MM.1S (cell line): ENCODE measurements at regions not wholly inside any gene's neighbourhood (a gene's known extent, or its start where the extent isn't known, plus 50 kb on each side); places are given as distances from the start of the nearest gene placed in this dataset.

Experiments
- DNase-seq: peaks from one replicate; pipeline ENCODE4 v3.0.0-alpha.2; 2015
- H2AFZ ChIP-seq: fragments of 300-600 bp; sonication (generic); 2 replicates; pipeline ENCODE4 v1.6.0; 2016; ENCODE audit warnings: antibody characterized with exemption, low read length
- H3F3A ChIP-seq: fragments of 300-600 bp; sonication (generic); 2 replicates; pipeline ENCODE4 v1.6.1; 2016; ENCODE audit warnings: mild to moderate bottlenecking, antibody characterized with exemption, low read length, moderate library complexity, mixed read lengths; ENCODE audit not compliant: insufficient read depth
- H3K27ac ChIP-seq: fragments of 300-600 bp; sonication (generic); 2 replicates; pipeline ENCODE4 v1.5.1; 2016; ENCODE audit warnings: mild to moderate bottlenecking, low read length
- H3K27me3 ChIP-seq: fragments of 300-600 bp; sonication (generic); replicated peaks from 2 replicates; pipeline ENCODE4 v1.6.0; 2016; ENCODE audit warnings: low read length; ENCODE audit not compliant: insufficient read depth
- H3K36me3 ChIP-seq: fragments of 300-600 bp; sonication (generic); replicated peaks from 2 replicates; pipeline ENCODE4 v1.6.1; 2016; ENCODE audit warnings: mild to moderate bottlenecking, low read length, mixed read lengths; ENCODE audit not compliant: insufficient read depth
- H3K4me1 ChIP-seq: fragments of 300-600 bp; sonication (generic); 2 replicates; pipeline ENCODE4 v1.6.1; 2016; ENCODE audit warnings: low read length, mixed read lengths
- H3K4me2 ChIP-seq: fragments of 300-600 bp; sonication (generic); 2 replicates; pipeline ENCODE4 v1.6.0; 2016; ENCODE audit warnings: low read depth, low read length
- H3K4me3 ChIP-seq: fragments of 300-600 bp; sonication (generic); 2 replicates; pipeline ENCODE4 v1.5.1; 2016; ENCODE audit warnings: low read length, mixed read lengths
- H3K79me2 ChIP-seq: fragments of 300-600 bp; sonication (generic); 2 replicates; pipeline ENCODE4 v1.6.1; 2016; ENCODE audit warnings: mixed run types, low read length, mixed read lengths
- H3K9ac ChIP-seq: fragments of 300-600 bp; sonication (generic); 2 replicates; pipeline ENCODE4 v1.6.1; 2016; ENCODE audit warnings: low read length, mixed read lengths
- H3K9me2 ChIP-seq: fragments of 300-600 bp; sonication (generic); replicated peaks from 2 replicates; pipeline ENCODE4 v1.6.1; 2016; ENCODE audit warnings: mild to moderate bottlenecking, low read length, mixed read lengths; ENCODE audit not compliant: insufficient read depth
- H3K9me3 ChIP-seq: fragments of 300-600 bp; sonication (generic); replicated peaks from 2 replicates; pipeline ENCODE4 v1.6.1; 2016; ENCODE audit warnings: mild to moderate bottlenecking, low read length, mixed read lengths; ENCODE audit not compliant: insufficient read depth
- H4K20me1 ChIP-seq: fragments of 300-600 bp; sonication (generic); 2 replicates; pipeline ENCODE4 v1.6.1; 2016; ENCODE audit warnings: mild to moderate bottlenecking, low read length, moderate library complexity, mixed read lengths; ENCODE audit not compliant: insufficient read depth
- EZH2 ChIP-seq: fragments of 300-600 bp; sonication (generic); optimal IDR thresholded peaks from 2 replicates; pipeline ENCODE3; 2017; ENCODE audit warnings: low read depth, mild to moderate bottlenecking, antibody characterized with exemption, low read length, mixed read lengths
- EZH2phosphoT487 ChIP-seq: fragments of 300-600 bp; sonication (generic); IDR thresholded peaks from 2 replicates; pipeline ENCODE4 v1.6.1; 2018; ENCODE audit warnings: antibody characterized with exemption, low read length
- TF ChIP-seq, protein P1 (sequence below): fragments of 300-600 bp; sonication (generic); IDR thresholded peaks from 2 replicates; pipeline ENCODE4 v1.5.1; 2016; ENCODE audit warnings: antibody characterized with exemption, low read length, mixed read lengths

DNA sequence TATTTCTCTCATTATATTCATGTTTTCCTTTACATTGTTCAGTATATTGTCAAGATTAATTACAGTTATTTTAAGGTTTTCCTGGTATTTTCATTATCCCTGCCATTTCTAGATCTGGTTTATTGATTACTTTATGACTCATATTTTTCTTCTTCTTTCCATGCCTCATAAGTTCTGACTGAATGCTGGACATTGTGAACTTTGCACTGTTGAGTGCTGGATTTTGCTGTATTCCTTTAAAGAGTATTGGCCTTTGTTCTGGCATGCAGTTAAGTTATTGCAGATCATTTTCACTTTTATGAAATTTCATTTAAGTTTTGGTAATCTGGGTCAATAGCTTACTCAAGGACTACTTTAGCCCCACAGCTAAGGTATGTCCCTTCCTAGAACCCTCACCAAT lies 73.1 kb downstream of the KLF6 start:
- H3K9me2 ChIP-seq: no peaks in the 10 kb centered on the region
- no peaks in the 10 kb centered on the region for H3K36me3 ChIP-seq
- H3K4me2 ChIP-seq: no peak overlapping the region
- TF ChIP-seq, protein P1, sequence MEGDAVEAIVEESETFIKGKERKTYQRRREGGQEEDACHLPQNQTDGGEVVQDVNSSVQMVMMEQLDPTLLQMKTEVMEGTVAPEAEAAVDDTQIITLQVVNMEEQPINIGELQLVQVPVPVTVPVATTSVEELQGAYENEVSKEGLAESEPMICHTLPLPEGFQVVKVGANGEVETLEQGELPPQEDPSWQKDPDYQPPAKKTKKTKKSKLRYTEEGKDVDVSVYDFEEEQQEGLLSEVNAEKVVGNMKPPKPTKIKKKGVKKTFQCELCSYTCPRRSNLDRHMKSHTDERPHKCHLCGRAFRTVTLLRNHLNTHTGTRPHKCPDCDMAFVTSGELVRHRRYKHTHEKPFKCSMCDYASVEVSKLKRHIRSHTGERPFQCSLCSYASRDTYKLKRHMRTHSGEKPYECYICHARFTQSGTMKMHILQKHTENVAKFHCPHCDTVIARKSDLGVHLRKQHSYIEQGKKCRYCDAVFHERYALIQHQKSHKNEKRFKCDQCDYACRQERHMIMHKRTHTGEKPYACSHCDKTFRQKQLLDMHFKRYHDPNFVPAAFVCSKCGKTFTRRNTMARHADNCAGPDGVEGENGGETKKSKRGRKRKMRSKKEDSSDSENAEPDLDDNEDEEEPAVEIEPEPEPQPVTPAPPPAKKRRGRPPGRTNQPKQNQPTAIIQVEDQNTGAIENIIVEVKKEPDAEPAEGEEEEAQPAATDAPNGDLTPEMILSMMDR: no peak
- TF ChIP-seq EZH2phosphoT487: no peak
- no peak for TF ChIP-seq EZH2
- no peak overlapping the region for H3K9ac ChIP-seq
- no peak for DNase-seq
- no peaks in the 10 kb centered on the region for H3F3A ChIP-seq
- H4K20me1 ChIP-seq: no peaks in the 10 kb centered on the region
- H3K9me3 ChIP-seq: no peaks in the 10 kb centered on the region
- no peaks in the 10 kb centered on the region for H3K4me1 ChIP-seq
- H3K4me3 ChIP-seq: no peak overlapping the region
- no peaks in the 10 kb centered on the region for H3K27me3 ChIP-seq
- no peaks in the 10 kb centered on the region for H3K79me2 ChIP-seq
- H2AFZ ChIP-seq: no peak overlapping the region
- H3K27ac ChIP-seq: no peak overlapping the region

DNA sequence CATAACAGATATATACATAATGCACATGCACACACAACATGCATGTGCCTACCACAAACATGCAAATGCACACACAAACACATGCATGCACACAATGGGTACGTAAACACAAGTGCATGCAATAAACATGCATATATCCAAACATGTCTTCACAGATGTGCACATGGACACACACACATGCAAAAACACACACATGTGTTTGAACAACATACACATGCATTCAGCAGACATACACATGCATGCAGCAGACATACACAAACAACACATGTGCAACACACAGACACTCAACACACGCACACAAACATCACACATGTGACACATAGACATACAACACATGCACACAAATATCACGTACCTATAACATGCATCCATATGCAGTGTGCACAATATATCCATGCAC lies 74.2 kb downstream of the KLF6 start:
- Histone ChIP-seq H3K9me3 (no peaks in the 10 kb centered on the region), H3K79me2 (no peaks in the 10 kb centered on the region), H2AFZ (no peak overlapping the region), H3F3A (no peaks in the 10 kb centered on the region), H4K20me1 (no peaks in the 10 kb centered on the region), H3K4me1 (no peaks in the 10 kb centered on the region), H3K4me2 (no peak overlapping the region), H3K27me3 (no peaks in the 10 kb centered on the region), H3K27ac (no peak overlapping the region), H3K9me2 (no peaks in the 10 kb centered on the region), H3K36me3 (no peaks in the 10 kb centered on the region), H3K4me3 (no peak overlapping the region), H3K9ac (no peak overlapping the region)
- TF ChIP-seq EZH2 (no peak), EZH2phosphoT487 (no peak)
- TF ChIP-seq, protein P1: no peak
- DNase-seq: no peak

DNA sequence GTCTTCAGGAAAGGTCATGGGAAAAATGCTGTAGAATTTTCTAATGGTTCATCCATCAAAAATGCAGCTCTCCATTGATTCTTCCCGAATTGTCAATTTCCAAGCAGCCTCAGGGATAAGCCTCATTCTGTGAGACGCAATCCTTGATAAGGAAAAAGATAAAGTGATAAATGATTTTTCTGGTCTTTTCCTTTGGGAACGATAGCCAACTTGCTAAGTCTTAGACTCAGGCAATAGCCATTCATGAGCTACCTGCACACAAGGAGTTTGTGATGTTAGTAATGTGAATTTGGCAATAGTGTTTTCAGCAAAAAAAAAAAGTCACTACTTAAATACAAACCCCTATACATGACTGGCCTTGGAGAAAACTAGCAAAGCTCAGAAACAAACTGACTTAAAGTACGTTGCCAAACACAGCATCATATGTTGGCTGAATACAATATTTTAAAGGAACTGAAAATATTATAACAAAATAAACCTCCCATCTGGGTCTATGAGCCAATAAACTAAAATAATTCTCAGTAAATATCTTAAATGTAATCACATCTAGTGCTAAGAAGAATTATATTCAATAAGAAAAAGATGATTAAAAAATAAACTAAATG lies 75.5 kb downstream of the KLF6 start:
- Histone ChIP-seq H4K20me1 (no peaks in the 10 kb centered on the region), H3K27ac (no peak overlapping the region), H3K9me3 (no peaks in the 10 kb centered on the region), H3F3A (no peaks in the 10 kb centered on the region), H3K36me3 (no peaks in the 10 kb centered on the region), H2AFZ (no peak overlapping the region), H3K4me2 (no peak overlapping the region), H3K4me3 (no peak overlapping the region), H3K4me1 (no peaks in the 10 kb centered on the region), H3K27me3 (no peaks in the 10 kb centered on the region), H3K9me2 (no peaks in the 10 kb centered on the region), H3K9ac (no peak overlapping the region), H3K79me2 (no peaks in the 10 kb centered on the region)
- TF ChIP-seq, protein P1: no peak
- TF ChIP-seq EZH2phosphoT487 (no peak), EZH2 (no peak)
- no peak for DNase-seq
